ENCODE measurements at regions not wholly inside any gene's neighbourhood (a gene's known extent, or its start where the extent isn't known, plus 50 kb on each side); places are given as distances from the start of the nearest gene placed in this dataset.

- no peak for TF ChIP-seq CTCF (optimal IDR thresholded peaks at IDR 0.05 in 1 of 3, IDR thresholded peaks at IDR 0.05 in 1 of 3, conservative IDR thresholded peaks at IDR 0.05 in 1 of 3; ENCODE audit: extremely low read depth in 1 of 3, insufficient read depth in 2 of 3, low read length in 3 of 3)
- TF ChIP-seq EZH2 (IDR thresholded peaks at IDR 0.05; ENCODE audit: low read length): no peak
Observed at GRCh38 chr14:94903338-94903737, 133.4 kb upstream of the GSC start.

Data from keratinocyte (primary cell).